Tibial nerve (tissue), 4 donors: ENCODE measurements at regions not wholly inside any gene's neighbourhood (a gene's known extent, or its start where the extent isn't known, plus 50 kb on each side); places are given as distances from the start of the nearest gene placed in this dataset.

Source experiments
- DNase-seq, 2 donors: peaks; one replicate each; pipeline ENCODE4 v3.0.0-alpha.2; 2019; ENCODE audit warnings: low spot score in 2 of 2
- H3K27ac ChIP-seq, 4 donors: fragments of 200-600 bp; sonication (generic) in 3 of 4; one replicate each; pipeline ENCODE4 v1.5.1; 2017 to 2019; ENCODE audit warnings: mild to moderate bottlenecking in 1 of 4
- H3K27me3 ChIP-seq, 2 donors: fragments of 200-600 bp; sonication (generic) in 1 of 2; one replicate each; pipeline versions ENCODE4 v1.5.1 to v1.6.0; 2017 to 2019
- H3K36me3 ChIP-seq, 3 donors: fragments of 200-600 bp; sonication (generic); one replicate each; pipeline ENCODE4 v1.5.1; 2018 to 2019
- H3K4me1 ChIP-seq, 4 donors: fragments of 200-600 bp; sonication (generic) in 3 of 4; one replicate each; pipeline ENCODE4 v1.5.1; 2017 to 2019
- H3K4me3 ChIP-seq, 4 donors: fragments of 200-600 bp; sonication (generic) in 3 of 4; one replicate each; pipeline ENCODE4 v1.5.1; 2017 to 2019; ENCODE audit warnings: mild to moderate bottlenecking in 1 of 4, moderate library complexity in 1 of 4
- H3K9me3 ChIP-seq, 4 donors: fragments of 200-600 bp; sonication (generic) in 3 of 4; one replicate each; pipeline ENCODE4 v1.5.1; 2017 to 2019
- CTCF ChIP-seq, 5 experiments: fragments of 200-600 bp in 3 of 5; fragments of 450-650 bp in 2 of 5; sonication (generic) in 3 of 5; IDR thresholded peaks; one replicate each; pipeline ENCODE4 v1.5.1; 2016 to 2019; ENCODE audit warnings: antibody characterized with exemption in 5 of 5, mild to moderate bottlenecking in 3 of 5, moderate library complexity in 2 of 5
- EP300 ChIP-seq, 2 donors: sonication (generic); formaldehyde crosslinking; IDR thresholded peaks; one replicate each; pipeline ENCODE4 v1.6.1; 2017; ENCODE audit warnings: antibody characterized with exemption in 2 of 2, mild to moderate bottlenecking in 1 of 2
- POLR2A ChIP-seq, 2 donors: fragments of 450-650 bp; IDR thresholded peaks; one replicate each; pipeline ENCODE4 v1.6.1; 2017; ENCODE audit warnings: antibody characterized with exemption in 2 of 2, mild to moderate bottlenecking in 2 of 2, moderate library complexity in 2 of 2
- WGBS, 2 donors: methylation state at CpG; one replicate each; pipeline ENCODE4 v1.1.5; 2018; 5-methylcytosine and 5-hydroxymethylcytosine counted together

GRCh38 chr6:26267083-26267589, 97.9 kb upstream of the BTN3A2 start:
- WGBS, 2 donors = 87 to 88% methylated on average over 3 of the region's 3 CpGs
- no peak overlapping the region for H3K4me3 ChIP-seq
- peaks cover 0 to 16% (median 2%) of the 10 kb centered on the region in 4 donors for H3K4me1 ChIP-seq
- no peak overlapping the region for H3K27ac ChIP-seq
- no peaks in the 10 kb centered on the region for H3K9me3 ChIP-seq
- TF ChIP-seq CTCF (IDR thresholded peaks at IDR 0.05) (no peak), EP300 (IDR thresholded peaks at IDR 0.05) (no peak), POLR2A (IDR thresholded peaks at IDR 0.05) (no peak)
- H3K36me3 ChIP-seq = no peaks in the 10 kb centered on the region
- peaks cover 0 to 46% of the 10 kb centered on the region in 2 donors for H3K27me3 ChIP-seq
- DNase-seq = no peak

- H3K27me3 ChIP-seq = peaks cover 0 to 59% of the 10 kb centered on the region in 2 donors
These were observed 96.2 kb upstream of the BTN3A2 start for GRCh38 chr6:26268659-26269402.

GRCh38 chr6:26269531-26270485, 95.2 kb upstream of the BTN3A2 start:
- Histone ChIP-seq H3K27me3 (peaks cover 0 to 69% of the 10 kb centered on the region in 2 donors), H3K9me3 (no peaks in the 10 kb centered on the region), H3K27ac (no peak overlapping the region), H3K4me3 (no peak overlapping the region), H3K4me1 (peaks cover 0 to 29% (median 3%) of the 10 kb centered on the region in 4 donors), H3K36me3 (no peaks in the 10 kb centered on the region)
- TF ChIP-seq EP300 (IDR thresholded peaks at IDR 0.05) (no peak), POLR2A (IDR thresholded peaks at IDR 0.05) (no peak), CTCF (IDR thresholded peaks at IDR 0.05) (no peak)
- no peak for DNase-seq
- 24 to 36% methylated on average over 4 of the region's 4 CpGs for WGBS, 2 donors

More at GRCh38 chr6:26268659-26269402, 96.2 kb upstream of the BTN3A2 start:
- Histone ChIP-seq H3K4me1 (peaks cover 0 to 27% (median 3%) of the 10 kb centered on the region in 4 donors), H3K9me3 (no peaks in the 10 kb centered on the region), H3K4me3 (no peak overlapping the region), H3K27ac (no peak overlapping the region), H3K36me3 (no peaks in the 10 kb centered on the region)
- TF ChIP-seq CTCF (IDR thresholded peaks at IDR 0.05) (no peak), POLR2A (IDR thresholded peaks at IDR 0.05) (no peak), EP300 (IDR thresholded peaks at IDR 0.05) (no peak)
- WGBS, 2 donors = 82 to 83% methylated on average over 19 of the region's 19 CpGs
- DNase-seq = no peak

GRCh38 chr6:26270486-26270861, 94.5 kb upstream of the BTN3A2 start:
- DNase-seq = no peak
- Histone ChIP-seq H3K9me3 (no peaks in the 10 kb centered on the region), H3K4me3 (no peak overlapping the region), H3K36me3 (no peaks in the 10 kb centered on the region), H3K27ac (no peak overlapping the region), H3K4me1 (peaks cover 0 to 29% (median 3%) of the 10 kb centered on the region in 4 donors), H3K27me3 (peaks cover 0 to 73% of the 10 kb centered on the region in 2 donors)
- WGBS, 2 donors = 18 to 20% methylated on average over 10 of the region's 10 CpGs
- TF ChIP-seq POLR2A (IDR thresholded peaks at IDR 0.05) = no peak
- TF ChIP-seq EP300 (IDR thresholded peaks at IDR 0.05) = no peak
- no peak for TF ChIP-seq CTCF (IDR thresholded peaks at IDR 0.05)
